ENCODE measurements at regions not wholly inside any gene's neighbourhood (a gene's known extent, or its start where the extent isn't known, plus 50 kb on each side); places are given as distances from the start of the nearest gene placed in this dataset.

DNA sequence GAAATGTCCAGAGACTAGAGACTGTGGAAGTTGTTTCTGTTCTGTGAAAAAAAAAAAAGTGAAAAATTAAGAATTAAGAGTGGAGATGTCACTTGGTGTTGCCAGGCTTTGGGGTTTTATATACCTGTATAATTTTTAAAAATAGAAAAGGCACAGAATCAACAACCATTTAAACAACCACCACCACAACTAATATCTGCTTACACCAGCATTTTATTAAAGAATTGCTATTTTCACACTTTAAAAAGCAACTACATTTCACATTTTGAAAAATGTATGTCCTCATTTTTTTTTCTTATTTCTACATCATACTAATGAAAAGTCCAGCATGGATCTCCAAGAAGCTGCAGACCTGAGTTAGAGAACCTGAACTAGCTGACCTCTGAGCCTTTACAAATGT, 167.5 kb upstream of the DTNA start:
- no peak for DNase-seq
- TF ChIP-seq POLR2A (IDR thresholded peaks at IDR 0.05; ENCODE audit: low read length) = no peak
- no peak for TF ChIP-seq GATA1 (IDR thresholded peaks at IDR 0.05; ENCODE audit: low read depth, low read length)

DNA sequence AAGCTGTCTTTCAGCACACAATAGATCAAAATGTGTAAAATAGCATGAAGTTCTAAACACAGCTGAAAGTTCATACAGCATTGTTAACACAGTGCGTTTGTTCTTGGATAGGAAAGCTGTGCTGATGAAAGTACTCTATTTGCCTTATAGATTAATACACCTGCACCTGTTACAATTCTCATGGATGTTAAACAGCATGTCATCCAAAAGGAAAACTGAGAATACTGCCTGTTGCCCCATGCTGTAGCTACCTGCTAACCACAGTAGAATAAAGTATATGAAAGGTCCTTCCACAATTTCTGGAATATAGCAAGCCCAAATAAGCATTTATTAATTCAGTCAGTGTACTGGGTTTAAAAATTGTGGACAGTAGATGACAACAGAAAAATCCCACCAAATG, 166.7 kb upstream of the DTNA start:
- DNase-seq = no peak
- TF ChIP-seq POLR2A (IDR thresholded peaks at IDR 0.05; ENCODE audit: low read length) (no peak), GATA1 (IDR thresholded peaks at IDR 0.05; ENCODE audit: low read depth, low read length) (no peak)

DNA sequence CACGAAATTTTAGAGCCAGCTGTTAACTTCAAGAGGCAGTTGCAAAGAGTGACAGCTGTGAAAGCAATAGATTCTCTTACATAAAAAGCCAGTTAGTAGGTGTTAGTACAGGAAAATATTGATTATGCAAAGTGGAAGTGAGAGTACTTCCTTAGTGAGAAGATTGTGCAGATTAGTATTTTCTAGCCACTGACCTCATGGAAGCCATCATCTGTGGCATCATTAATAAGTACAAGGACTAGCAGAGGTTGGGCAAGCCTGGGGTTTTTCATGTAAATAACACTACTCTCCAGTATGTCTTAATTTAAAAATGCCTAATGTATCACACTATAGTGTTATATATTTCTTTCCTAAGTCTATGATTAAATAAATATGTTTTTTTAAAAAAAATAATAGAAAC, 166.2 kb upstream of the DTNA start:
- TF ChIP-seq POLR2A (IDR thresholded peaks at IDR 0.05; ENCODE audit: low read length) (no peak), GATA1 (IDR thresholded peaks at IDR 0.05; ENCODE audit: low read depth, low read length) (no peak)

DNA sequence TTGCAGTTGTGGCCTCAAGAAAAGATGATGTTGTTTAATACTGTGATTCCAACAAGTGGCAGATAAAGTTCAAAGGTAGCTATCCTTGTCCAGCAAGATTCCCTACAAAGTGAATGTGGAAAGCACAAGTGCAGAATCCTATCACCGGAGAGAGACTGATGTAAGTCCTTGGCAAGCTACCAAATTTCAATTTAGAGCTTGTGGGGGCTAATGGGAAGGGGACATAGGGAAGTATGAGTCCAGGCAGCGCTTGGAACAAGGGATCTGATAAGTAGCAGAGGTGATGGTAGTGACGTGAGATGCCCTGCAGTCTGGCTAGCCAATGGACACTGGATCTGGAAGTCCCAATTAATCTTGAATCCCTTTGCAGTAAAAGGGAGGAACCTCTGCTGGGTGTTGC, 165.2 kb upstream of the DTNA start:
- no peak for TF ChIP-seq GATA1 (IDR thresholded peaks at IDR 0.05; ENCODE audit: low read depth, low read length)
- TF ChIP-seq POLR2A (IDR thresholded peaks at IDR 0.05; ENCODE audit: low read length) = no peak
- no peak for DNase-seq

More for the DNA sequence above, 166.2 kb upstream of the DTNA start:
- DNase-seq = no peak

DNA sequence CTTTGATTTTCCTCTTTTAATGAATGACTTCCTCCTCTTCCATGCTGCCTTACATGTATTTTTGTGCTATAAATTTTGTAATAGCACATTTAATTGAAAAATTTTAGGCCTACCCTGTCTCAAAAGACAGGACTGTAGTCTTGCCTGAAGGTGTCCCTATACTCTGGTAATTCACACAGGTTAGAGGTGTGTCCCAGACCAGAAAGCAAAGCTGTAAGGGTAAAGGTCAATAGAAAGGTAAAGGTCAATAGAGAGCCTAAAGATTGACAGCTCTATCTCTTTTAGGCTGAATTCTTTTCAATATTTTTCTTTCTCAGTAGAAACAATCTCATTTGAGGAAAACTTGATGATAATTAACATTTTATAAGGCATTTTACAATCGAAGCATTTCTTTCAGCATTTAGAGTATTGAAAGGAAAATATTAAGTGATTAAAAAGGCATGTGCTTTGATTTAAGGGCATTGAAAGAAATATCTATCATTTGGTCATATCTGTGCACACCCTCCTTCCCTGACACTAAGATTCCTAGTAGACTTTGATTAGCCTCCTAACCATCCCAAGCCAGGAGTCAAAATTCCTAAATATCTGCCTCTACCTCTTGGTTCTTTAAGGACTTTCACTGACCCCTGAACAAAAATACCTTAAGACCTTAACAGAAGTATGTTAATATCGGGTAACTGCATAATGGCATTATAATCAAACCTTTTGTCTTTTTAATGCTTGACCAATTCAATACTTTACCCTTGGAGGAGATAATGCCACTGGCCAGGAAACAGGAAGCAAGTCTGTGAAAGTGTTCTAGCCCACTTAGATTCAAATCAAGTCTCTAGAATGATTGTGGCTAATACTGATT, 161.8 kb upstream of the DTNA start:
- DNase-seq = no peak
- TF ChIP-seq POLR2A (IDR thresholded peaks at IDR 0.05; ENCODE audit: low read length) = no peak
- TF ChIP-seq GATA1 (IDR thresholded peaks at IDR 0.05; ENCODE audit: low read depth, low read length) = no peak

DNA sequence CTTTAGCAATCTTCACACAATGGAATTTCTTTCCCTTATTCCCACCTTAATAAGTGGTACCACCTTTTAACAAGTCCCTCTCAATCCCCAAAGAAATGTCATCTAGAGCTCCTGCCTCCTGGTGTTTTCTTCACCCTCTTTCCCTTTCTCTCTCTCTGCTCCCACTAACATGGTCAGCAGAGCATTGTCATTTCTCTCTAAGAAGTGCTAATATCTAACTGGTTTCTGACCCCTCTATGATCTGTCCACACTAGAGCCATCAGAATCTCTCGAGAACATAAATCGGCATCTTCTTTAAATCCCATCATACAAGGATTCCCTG, 161.2 kb upstream of the DTNA start:
- no peak for TF ChIP-seq POLR2A (IDR thresholded peaks at IDR 0.05; ENCODE audit: low read length)
- no peak for TF ChIP-seq GATA1 (IDR thresholded peaks at IDR 0.05; ENCODE audit: low read depth, low read length)
- DNase-seq = no peak

DNA sequence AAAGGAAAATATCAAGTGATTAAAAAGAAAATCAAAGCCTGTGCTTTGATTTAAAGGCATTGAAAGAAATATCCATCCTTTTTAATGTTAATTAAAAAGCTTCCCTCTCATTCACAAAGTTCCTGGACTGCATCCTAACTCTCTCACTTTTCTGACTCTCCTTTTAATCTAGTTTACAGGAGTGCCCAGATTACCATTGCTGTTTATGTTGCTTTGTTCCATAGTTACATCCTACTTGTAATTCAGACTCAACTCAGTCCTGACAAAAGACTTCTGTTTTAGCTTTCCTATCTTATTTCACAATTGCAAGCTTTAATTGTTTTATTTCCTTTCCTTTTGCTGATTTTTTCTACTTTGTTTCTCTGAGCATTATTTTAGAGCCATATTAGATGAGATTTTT, 160.7 kb upstream of the DTNA start:
- TF ChIP-seq GATA1 (IDR thresholded peaks at IDR 0.05; ENCODE audit: low read depth, low read length) = no peak
- no peak for TF ChIP-seq POLR2A (IDR thresholded peaks at IDR 0.05; ENCODE audit: low read length)
- DNase-seq = no peak

DNA sequence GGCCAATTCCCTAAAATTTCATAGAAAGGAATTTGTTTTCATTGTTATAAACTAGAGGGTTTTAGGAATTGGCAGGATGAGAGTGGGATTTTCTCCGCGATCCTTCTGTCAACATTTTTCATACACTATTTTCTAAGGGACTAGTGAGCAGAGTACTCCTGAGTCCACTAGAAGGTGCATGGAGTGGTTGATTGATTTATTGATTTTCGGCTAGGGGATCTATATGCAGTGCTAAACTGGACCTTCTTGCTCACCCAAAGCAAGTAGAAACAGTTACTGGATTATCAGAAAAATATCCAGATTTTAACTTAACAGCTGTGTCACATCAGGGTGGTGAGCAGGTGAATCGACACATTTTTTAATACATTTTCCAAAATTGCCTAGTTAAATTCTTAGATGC, 159.9 kb upstream of the DTNA start:
- TF ChIP-seq GATA1 (IDR thresholded peaks at IDR 0.05; ENCODE audit: low read depth, low read length) (no peak), POLR2A (IDR thresholded peaks at IDR 0.05; ENCODE audit: low read length) (no peak)
- no peak for DNase-seq

DNA sequence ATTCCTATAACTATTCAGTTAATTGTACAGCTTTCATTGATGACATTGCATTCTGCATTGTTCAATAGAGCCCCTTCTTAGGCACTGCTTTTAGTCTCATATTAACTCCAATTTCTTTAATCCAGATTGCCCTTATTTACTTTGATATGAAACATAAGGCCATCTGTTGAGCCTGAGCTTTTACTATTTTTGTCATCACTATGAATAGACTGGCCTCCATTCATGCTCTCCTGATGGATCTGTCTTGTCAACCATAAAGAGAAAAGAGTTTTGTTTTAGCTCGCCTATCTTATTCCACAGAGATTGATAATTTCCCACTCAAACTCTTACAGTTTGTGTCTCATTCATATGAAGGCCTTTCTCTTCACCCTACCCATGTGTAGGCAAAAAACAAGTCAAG, 159.2 kb upstream of the DTNA start:
- DNase-seq = no peak
- TF ChIP-seq GATA1 (IDR thresholded peaks at IDR 0.05; ENCODE audit: low read depth, low read length) (no peak), POLR2A (IDR thresholded peaks at IDR 0.05; ENCODE audit: low read length) (no peak)

DNA sequence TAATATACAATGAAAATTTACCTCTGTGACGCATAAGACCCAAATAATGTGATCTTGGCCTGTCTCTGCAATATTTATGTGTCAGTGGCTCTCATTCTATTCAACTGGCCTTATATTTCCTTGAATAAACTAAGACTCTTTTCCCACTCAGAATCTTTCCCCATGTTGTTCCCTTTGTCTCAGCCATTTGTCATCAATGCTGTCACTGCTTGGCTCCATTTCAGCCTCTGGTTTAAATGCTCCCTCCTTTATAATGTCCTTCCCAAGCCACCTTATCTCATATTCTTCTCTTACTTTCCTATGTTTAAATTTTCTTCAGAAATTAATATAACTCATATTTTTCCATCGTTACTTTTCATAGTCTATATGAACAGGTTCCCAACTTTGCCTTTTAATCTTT, 158.3 kb upstream of the DTNA start:
- no peak for DNase-seq
- TF ChIP-seq GATA1 (IDR thresholded peaks at IDR 0.05; ENCODE audit: low read depth, low read length) (no peak), POLR2A (IDR thresholded peaks at IDR 0.05; ENCODE audit: low read length) (no peak)

DNA sequence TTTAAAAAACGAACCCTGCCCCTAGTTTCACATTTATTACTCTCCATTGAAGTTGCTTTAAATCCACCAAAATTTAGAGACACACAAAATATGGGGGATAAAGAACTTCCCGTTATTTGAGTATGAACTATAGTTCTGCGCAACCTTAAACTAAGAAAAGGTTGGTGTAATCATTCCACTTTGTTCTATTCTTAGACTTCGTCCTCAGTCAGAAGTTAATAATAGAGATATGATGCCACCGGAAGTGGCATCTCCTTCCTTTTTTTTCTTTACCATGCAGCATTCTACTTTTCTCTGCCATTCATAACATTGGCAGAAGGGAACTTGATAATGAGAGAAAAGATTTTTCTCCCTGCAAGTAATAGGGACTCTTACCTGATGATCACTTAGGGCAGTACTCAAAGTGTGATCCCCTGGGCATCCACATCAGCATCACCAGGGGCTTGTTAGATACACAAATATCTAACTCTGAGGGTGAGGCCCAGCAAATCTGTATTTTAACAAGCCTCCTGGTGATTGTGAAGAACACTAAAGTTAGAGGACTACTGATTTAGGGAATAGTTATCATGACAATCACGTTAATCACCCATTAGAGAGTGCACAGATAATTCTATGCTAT, 147.7 kb upstream of the DTNA start:
- no peak for DNase-seq
- no peak for TF ChIP-seq POLR2A (IDR thresholded peaks at IDR 0.05; ENCODE audit: low read length)
- no peak for TF ChIP-seq GATA1 (IDR thresholded peaks at IDR 0.05; ENCODE audit: low read depth, low read length)

DNA sequence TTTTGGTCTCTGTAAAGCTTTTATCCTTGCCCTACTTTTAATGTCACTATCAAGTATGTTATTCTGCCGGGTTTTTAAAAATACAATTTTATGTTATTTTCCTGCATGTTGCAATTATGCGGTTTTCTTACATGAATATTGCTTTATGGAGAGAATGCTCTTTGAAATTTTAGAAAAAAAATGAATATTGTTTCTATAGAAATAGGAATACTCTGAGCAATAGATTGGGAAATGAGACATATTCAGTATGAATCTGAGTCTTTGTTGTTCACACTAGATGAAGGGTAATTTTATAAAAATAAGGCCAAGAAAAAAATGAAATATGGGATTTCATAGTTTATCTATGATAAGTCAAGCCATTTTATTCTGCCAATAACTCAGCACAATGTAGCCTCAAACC, 142.2 kb upstream of the DTNA start:
- no peak for DNase-seq

DNA sequence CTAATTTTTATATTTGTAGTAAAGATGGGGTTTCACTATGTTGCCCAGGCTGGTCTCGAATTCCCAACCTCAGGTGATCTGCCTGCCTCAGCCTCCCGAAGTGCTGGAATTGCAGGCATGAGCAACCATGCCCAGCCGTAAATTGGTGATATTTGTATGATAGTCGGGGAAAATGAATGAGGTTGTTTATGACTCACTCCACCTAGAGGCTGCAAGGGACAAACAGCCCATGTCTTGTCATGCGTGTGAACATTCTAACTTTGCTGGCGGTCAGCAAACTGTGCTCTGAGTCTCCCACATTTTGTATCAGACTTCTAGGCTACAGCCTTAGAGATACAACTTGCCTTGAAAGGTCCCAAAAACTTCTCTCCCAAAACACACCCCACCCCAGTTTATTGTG, 133.5 kb upstream of the DTNA start:
- no peak for TF ChIP-seq GATA1 (IDR thresholded peaks at IDR 0.05; ENCODE audit: low read depth, low read length)
- TF ChIP-seq POLR2A (IDR thresholded peaks at IDR 0.05; ENCODE audit: low read length) = no peak
- DNase-seq = no peak

More for the DNA sequence above, 142.2 kb upstream of the DTNA start:
- TF ChIP-seq GATA1 (IDR thresholded peaks at IDR 0.05; ENCODE audit: low read depth, low read length) = no peak
- no peak for TF ChIP-seq POLR2A (IDR thresholded peaks at IDR 0.05; ENCODE audit: low read length)

DNA sequence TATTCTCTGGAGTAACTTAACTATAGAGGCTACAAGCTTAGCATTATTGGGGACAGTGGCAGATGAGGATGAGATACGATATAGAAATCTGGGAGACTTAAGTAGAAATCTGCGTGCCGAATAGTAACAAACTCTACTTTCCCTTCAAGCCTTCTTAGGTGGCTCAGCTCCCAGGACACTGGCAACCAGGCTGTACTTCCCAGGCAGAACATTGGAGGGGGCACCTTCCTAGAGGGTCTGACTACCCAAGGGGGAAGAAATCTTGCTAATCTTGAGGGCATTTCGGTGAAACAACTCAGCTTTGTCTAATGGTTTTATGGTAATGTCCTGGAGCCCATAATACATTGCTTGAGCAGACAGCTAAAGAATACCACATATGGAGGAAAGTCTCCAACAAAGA, 126.2 kb upstream of the DTNA start:
- TF ChIP-seq POLR2A (IDR thresholded peaks at IDR 0.05; ENCODE audit: low read length) (no peak), GATA1 (IDR thresholded peaks at IDR 0.05; ENCODE audit: low read depth, low read length) (no peak)
- DNase-seq = no peak

DNA sequence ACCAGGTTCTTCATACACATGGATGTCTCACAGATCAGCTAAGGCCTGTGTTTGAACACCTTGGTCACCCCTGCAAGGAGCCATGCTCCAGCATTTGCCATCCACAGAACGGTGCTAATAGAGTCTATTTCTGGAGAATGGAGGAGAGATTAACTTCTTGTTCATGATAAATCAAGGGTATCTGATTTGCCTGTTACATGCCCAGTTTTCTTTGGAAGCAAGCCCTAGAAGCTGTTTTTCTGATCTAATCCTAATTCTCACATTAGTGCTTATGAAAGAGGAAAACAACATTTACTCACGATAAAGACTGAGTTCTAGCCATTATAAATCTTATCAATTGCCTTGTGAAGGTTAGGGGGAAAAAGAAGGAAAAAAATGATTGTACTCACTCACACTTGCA, 119.6 kb upstream of the DTNA start:
- DNase-seq = no peak
- TF ChIP-seq GATA1 (IDR thresholded peaks at IDR 0.05; ENCODE audit: low read depth, low read length) = no peak
- TF ChIP-seq POLR2A (IDR thresholded peaks at IDR 0.05; ENCODE audit: low read length) = no peak

Data from erythroblast (primary cell).